HCT116 (cell line): ENCODE measurements at regions not wholly inside any gene's neighbourhood (a gene's known extent, or its start where the extent isn't known, plus 50 kb on each side); places are given as distances from the start of the nearest gene placed in this dataset.

Experiments used
- EZH2 ChIP-seq: fragments of 200-600 bp; sonication (generic); IDR thresholded peaks from 2 replicates; pipeline ENCODE4 v1.6.1; 2017; ENCODE audit warnings: antibody characterized with exemption, mixed run types
- EZH2phosphoT487 ChIP-seq: fragments of 200-600 bp; IDR thresholded peaks from 2 replicates; pipeline ENCODE4 v1.6.1; 2018; ENCODE audit warnings: antibody characterized with exemption, borderline replicate concordance
- POLR2A ChIP-seq: IDR thresholded peaks from 2 replicates; pipeline ENCODE4 v1.7.0; 2011; ENCODE audit warnings: borderline replicate concordance; ENCODE audit not compliant: insufficient read depth, insufficient read length; ENCODE audit errors: extremely low read depth
- POLR2AphosphoS5 ChIP-seq: IDR thresholded peaks from 2 replicates; pipeline ENCODE4 v1.6.1; 2011; ENCODE audit warnings: mild to moderate bottlenecking, low read depth, low read length, moderate library complexity
- TCF7L2 ChIP-seq: IDR thresholded peaks from 2 replicates; pipeline ENCODE4 v1.7.0; 2011; ENCODE audit warnings: borderline replicate concordance, inconsistent platforms; ENCODE audit not compliant: insufficient read depth, insufficient read length; ENCODE audit errors: extremely low read depth
- ZFX ChIP-seq: fragments of 450-650 bp; IDR thresholded peaks from 2 replicates; pipeline ENCODE4 v1.6.1; 2017
- ZNF274 ChIP-seq: fragments of 200-500 bp; sonication (Bioruptor generic); IDR thresholded peaks from 2 replicates; pipeline ENCODE4 v1.6.1; 2014; ENCODE audit warnings: mild to moderate bottlenecking, low read depth, low read length, inconsistent platforms
- TF ChIP-seq, protein P1 (sequence below), 3 experiments: fragments of 200-600 bp in 1 of 3; sonication (generic) in 1 of 3; IDR thresholded peaks in 2 of 3; conservative IDR thresholded peaks in 1 of 3; 2 replicates each; pipeline ENCODE4 v1.5.1; 2012 to 2017; ENCODE audit warnings: low read depth in 2 of 3, low read length in 2 of 3, antibody characterized with exemption in 1 of 3, borderline replicate concordance in 1 of 3, control low read depth in 1 of 3, mild to moderate bottlenecking in 1 of 3, mixed read lengths in 1 of 3, mixed run types in 1 of 3, moderate library complexity in 1 of 3; ENCODE audit not compliant: insufficient read depth in 1 of 3

DNA sequence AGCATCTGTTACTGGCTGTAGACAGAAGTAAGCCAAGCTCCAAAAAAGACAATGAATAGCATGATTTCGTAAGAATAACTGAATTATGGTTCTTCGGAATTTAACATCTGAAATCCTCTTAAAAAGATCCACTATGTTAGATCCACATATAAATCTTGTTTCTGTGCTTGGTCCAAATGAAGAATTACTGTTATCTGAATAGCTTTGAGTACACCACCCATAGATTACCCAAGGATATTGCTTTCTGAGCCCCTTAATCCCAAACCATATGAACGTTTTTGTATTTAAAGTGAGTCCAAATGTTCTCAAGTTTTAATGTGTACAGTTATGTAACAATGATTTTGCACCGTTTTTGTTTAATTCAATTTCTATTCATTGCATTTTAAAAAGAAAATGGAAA lies 124.9 kb downstream of the DSC3 start:
- TF ChIP-seq POLR2A (no peak), ZNF274 (no peak), EZH2 (no peak), POLR2AphosphoS5 (no peak), TCF7L2 (no peak), ZFX (no peak), EZH2phosphoT487 (no peak)
- TF ChIP-seq, protein P1, sequence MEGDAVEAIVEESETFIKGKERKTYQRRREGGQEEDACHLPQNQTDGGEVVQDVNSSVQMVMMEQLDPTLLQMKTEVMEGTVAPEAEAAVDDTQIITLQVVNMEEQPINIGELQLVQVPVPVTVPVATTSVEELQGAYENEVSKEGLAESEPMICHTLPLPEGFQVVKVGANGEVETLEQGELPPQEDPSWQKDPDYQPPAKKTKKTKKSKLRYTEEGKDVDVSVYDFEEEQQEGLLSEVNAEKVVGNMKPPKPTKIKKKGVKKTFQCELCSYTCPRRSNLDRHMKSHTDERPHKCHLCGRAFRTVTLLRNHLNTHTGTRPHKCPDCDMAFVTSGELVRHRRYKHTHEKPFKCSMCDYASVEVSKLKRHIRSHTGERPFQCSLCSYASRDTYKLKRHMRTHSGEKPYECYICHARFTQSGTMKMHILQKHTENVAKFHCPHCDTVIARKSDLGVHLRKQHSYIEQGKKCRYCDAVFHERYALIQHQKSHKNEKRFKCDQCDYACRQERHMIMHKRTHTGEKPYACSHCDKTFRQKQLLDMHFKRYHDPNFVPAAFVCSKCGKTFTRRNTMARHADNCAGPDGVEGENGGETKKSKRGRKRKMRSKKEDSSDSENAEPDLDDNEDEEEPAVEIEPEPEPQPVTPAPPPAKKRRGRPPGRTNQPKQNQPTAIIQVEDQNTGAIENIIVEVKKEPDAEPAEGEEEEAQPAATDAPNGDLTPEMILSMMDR (IDR thresholded peaks at IDR 0.05 in 2 of 3, conservative IDR thresholded peaks at IDR 0.05 in 1 of 3; ENCODE audit: borderline replicate concordance in 1 of 3, insufficient read depth in 1 of 3, low read depth in 2 of 3, low read length in 2 of 3), result no peak
